ENCODE measurements at regions not wholly inside any gene's neighbourhood (a gene's known extent, or its start where the extent isn't known, plus 50 kb on each side); places are given as distances from the start of the nearest gene placed in this dataset. TPM values are rescaled to one million over a fixed set of nuclear protein-coding genes. Genes with fewer than 3 reads are reported as not detected.

DNA sequence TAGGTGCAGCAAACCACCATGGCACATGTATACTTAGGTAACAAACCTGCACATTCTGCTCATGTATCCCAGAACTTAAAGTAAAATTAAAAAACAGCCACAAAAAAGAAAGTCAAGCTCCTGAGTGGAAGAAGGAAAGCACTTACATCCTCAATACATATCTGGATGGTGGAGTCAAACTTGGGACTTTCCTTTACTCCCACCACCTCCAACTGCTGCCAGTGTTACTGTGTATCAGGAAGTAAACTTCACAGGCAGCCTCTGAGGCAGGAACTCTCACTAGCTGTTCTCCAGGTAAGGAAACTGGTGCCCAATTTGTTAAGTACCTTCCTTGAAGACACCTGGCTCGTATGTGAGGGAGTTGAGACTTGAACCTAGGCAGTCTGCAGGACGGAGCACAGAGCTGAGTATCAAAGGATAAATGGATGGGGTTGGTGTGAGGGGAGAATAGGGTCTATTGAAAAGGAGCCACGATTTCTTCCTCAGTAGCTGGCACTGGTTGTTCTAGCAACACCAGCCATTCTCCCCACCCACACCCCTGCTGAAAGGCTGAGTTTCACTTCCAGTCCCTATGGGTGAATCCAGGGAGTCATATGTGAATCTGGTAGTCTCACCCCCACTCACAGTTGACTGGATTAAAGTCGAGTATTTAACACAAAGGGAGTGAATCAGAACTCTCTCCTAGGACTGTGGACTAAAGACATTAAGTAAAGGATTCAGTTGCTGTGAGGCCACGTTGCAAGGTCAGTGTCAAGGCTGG, 50.0 kb upstream of the GPR39 start:
- H3K4me1 ChIP-seq (ENCODE audit: control insufficient read depth in 4 of 4, insufficient read depth in 4 of 4, low read length in 3 of 4), result no peaks in the 10 kb centered on the region
- H3K9ac ChIP-seq (ENCODE audit: low read depth in 1 of 2, low read length in 2 of 2), result no peak overlapping the region
- no peaks in the 10 kb centered on the region for H3K27me3 ChIP-seq (ENCODE audit: control insufficient read depth in 4 of 4, insufficient read depth in 4 of 4, low read length in 3 of 4)
- peaks cover 0 to 6% (median 0%) of the 10 kb centered on the region in 4 donors for H3K9me3 ChIP-seq (ENCODE audit: control insufficient read depth in 4 of 4, low read length in 3 of 4)
- no peak overlapping the region for H3K4me3 ChIP-seq (ENCODE audit: low read depth in 1 of 3, low read length in 3 of 3)
- TF ChIP-seq RXRA (IDR thresholded peaks at IDR 0.05) (no peak), GABPA (IDR thresholded peaks at IDR 0.05 in 1 of 2, conservative IDR thresholded peaks at IDR 0.05 in 1 of 2) (no peak), HNF4G (IDR thresholded peaks at IDR 0.05) (no peak), HNF4A (conservative IDR thresholded peaks at IDR 0.05) (no peak), TAF1 (conservative IDR thresholded peaks at IDR 0.05) (no peak), EGR1 (IDR thresholded peaks at IDR 0.05; ENCODE audit: low read depth in 2 of 2) (no peak), FOXA1 (IDR thresholded peaks at IDR 0.05) (no peak), YY1 (IDR thresholded peaks at IDR 0.05) (no peak), NR2F2 (IDR thresholded peaks at IDR 0.05) (no peak), SP1 (IDR thresholded peaks at IDR 0.05) (no peak)
- TF ChIP-seq, protein P1, sequence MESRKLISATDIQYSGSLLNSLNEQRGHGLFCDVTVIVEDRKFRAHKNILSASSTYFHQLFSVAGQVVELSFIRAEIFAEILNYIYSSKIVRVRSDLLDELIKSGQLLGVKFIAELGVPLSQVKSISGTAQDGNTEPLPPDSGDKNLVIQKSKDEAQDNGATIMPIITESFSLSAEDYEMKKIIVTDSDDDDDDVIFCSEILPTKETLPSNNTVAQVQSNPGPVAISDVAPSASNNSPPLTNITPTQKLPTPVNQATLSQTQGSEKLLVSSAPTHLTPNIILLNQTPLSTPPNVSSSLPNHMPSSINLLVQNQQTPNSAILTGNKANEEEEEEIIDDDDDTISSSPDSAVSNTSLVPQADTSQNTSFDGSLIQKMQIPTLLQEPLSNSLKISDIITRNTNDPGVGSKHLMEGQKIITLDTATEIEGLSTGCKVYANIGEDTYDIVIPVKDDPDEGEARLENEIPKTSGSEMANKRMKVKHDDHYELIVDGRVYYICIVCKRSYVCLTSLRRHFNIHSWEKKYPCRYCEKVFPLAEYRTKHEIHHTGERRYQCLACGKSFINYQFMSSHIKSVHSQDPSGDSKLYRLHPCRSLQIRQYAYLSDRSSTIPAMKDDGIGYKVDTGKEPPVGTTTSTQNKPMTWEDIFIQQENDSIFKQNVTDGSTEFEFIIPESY (IDR thresholded peaks at IDR 0.05), result no peak
- TF ChIP-seq, protein P2, sequence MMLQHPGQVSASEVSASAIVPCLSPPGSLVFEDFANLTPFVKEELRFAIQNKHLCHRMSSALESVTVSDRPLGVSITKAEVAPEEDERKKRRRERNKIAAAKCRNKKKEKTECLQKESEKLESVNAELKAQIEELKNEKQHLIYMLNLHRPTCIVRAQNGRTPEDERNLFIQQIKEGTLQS (IDR thresholded peaks at IDR 0.05), result no peak
- TF ChIP-seq, protein P3, sequence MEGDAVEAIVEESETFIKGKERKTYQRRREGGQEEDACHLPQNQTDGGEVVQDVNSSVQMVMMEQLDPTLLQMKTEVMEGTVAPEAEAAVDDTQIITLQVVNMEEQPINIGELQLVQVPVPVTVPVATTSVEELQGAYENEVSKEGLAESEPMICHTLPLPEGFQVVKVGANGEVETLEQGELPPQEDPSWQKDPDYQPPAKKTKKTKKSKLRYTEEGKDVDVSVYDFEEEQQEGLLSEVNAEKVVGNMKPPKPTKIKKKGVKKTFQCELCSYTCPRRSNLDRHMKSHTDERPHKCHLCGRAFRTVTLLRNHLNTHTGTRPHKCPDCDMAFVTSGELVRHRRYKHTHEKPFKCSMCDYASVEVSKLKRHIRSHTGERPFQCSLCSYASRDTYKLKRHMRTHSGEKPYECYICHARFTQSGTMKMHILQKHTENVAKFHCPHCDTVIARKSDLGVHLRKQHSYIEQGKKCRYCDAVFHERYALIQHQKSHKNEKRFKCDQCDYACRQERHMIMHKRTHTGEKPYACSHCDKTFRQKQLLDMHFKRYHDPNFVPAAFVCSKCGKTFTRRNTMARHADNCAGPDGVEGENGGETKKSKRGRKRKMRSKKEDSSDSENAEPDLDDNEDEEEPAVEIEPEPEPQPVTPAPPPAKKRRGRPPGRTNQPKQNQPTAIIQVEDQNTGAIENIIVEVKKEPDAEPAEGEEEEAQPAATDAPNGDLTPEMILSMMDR (IDR thresholded peaks at IDR 0.05; ENCODE audit: low read depth, low read length, missing input control), result no peak
- TF ChIP-seq, protein P4, sequence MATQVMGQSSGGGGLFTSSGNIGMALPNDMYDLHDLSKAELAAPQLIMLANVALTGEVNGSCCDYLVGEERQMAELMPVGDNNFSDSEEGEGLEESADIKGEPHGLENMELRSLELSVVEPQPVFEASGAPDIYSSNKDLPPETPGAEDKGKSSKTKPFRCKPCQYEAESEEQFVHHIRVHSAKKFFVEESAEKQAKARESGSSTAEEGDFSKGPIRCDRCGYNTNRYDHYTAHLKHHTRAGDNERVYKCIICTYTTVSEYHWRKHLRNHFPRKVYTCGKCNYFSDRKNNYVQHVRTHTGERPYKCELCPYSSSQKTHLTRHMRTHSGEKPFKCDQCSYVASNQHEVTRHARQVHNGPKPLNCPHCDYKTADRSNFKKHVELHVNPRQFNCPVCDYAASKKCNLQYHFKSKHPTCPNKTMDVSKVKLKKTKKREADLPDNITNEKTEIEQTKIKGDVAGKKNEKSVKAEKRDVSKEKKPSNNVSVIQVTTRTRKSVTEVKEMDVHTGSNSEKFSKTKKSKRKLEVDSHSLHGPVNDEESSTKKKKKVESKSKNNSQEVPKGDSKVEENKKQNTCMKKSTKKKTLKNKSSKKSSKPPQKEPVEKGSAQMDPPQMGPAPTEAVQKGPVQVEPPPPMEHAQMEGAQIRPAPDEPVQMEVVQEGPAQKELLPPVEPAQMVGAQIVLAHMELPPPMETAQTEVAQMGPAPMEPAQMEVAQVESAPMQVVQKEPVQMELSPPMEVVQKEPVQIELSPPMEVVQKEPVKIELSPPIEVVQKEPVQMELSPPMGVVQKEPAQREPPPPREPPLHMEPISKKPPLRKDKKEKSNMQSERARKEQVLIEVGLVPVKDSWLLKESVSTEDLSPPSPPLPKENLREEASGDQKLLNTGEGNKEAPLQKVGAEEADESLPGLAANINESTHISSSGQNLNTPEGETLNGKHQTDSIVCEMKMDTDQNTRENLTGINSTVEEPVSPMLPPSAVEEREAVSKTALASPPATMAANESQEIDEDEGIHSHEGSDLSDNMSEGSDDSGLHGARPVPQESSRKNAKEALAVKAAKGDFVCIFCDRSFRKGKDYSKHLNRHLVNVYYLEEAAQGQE (IDR thresholded peaks at IDR 0.05), result no peak
- no peak overlapping the region for H3K27ac ChIP-seq (ENCODE audit: low read depth in 1 of 2, low read length in 2 of 2)
- H3K36me3 ChIP-seq (ENCODE audit: control insufficient read depth in 4 of 4, insufficient read depth in 3 of 4, low read depth in 1 of 4, low read length in 3 of 4), result no peaks in the 10 kb centered on the region
- WGBS, result 79% methylated on average over 5 of the region's 5 CpGs
- no peak for DNase-seq (ENCODE audit: low spot score)

Small RNA genes in the stretch of these regions (small RNA-seq; reads per million reads assigned to genes)
- gene MIR663B (not detected), gene RNA5-8SP5 (0.13 reads per million)

Data from liver (tissue), 9 donors.